GM19372 (cell line): ENCODE measurements at regions not wholly inside any gene's neighbourhood (a gene's known extent, or its start where the extent isn't known, plus 50 kb on each side); places are given as distances from the start of the nearest gene placed in this dataset.
A peak's percentile ranks its signal among the peaks of the same experiment; 100 is the strongest.
"Not testable (repeated sequence)": the region's sequence is repeated elsewhere in the genome, so short reads cannot be mapped to it uniquely, and the experiment has no call there.

Experiments used
- ATAC-seq: cut with Tn5 transposase; IDR thresholded peaks from one replicate; pipeline ENCODE4 v1.9.1; 2021; ENCODE audit warnings: mild to moderate bottlenecking, low read depth, moderate library complexity; ENCODE audit not compliant: unreplicated experiment

DNA sequence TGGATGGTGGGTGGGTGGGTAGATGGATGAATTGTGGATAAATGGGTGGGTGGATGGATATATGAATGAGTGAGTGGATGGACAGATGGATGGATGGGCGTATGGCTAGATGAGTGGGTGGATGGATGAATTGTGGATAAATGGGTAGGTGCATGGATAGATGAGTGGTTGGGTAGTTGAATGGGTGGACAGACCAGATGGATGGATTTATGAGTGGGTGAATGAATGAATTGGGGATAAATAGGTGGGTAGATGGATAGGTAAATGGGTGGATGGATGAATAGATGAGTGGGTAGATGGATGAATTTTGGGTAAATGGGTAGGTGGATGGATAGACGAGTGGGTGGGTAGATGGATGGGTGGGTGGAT lies 108.7 kb downstream of the NPIPB11 start:
- not testable (repeated sequence) for ATAC-seq

DNA sequence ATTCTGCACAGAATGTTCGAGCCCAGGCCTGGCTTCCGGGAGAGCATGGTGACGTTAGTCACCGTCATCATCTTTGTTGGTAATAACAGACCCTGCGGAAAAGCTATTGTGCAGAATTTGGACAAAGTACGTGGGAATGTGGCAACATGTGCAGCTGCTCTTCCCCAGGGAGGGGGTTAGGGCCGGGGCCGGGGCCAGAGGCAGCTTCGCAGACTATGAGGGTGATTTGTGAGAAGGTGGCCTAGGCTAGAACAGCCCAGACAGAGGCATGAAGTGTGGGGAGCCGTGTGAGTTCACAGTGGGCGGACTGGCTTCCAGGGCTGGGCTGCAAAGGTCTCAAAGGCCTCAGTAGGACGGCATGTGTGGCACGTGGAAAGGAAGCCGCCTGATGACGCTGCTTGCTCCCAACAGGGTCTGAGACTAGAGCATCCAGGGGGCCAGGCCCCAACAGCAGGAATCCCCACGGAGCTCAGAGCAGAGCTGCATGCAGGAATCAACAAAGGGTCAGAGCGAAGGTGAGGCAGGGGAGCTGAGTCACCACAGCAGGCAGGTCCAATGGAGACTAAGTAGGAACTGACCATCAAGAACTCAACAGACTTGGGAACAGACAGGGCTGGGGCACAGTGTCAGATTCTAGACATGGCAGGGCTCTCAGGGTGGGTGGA lies 109.2 kb downstream of the NPIPB11 start:
- not testable (repeated sequence) for ATAC-seq

GRCh38 chr16:29296176-29296575 lies 110.3 kb downstream of the NPIPB11 start:
- ATAC-seq, result not testable (repeated sequence)

- not testable (repeated sequence) for ATAC-seq
These were observed 111.3 kb downstream of the NPIPB11 start for GRCh38 chr16:29294951-29295795.

DNA sequence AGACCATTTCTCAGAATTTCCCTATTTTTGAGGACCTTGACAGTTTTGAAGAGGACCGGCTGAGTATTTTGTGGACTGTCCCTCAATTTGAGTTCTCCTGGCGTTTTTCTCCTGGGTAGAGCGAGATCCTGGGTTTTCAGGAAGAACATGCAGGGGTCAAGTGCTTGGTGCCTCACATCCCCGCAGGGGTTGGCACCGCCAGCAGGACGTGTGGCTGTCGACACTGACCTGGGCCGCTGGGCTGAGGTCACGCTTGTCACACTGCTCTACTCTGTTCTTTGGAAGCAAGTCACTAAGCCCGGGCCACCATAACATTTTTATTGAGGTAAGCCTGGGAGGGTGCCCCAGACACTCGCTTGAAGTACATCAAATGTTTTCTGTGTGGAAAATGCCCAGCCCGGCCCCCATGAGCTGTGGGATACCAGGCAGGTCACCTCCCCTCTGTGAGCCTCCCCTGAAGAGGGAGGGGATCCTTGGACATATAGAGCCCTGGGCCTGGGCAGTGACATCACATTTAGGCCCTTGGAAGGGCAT lies 112.0 kb downstream of the NPIPB11 start:
- ATAC-seq, result not testable (repeated sequence)

GRCh38 chr16:29293545-29293944 lies 113.0 kb downstream of the NPIPB11 start:
- not testable (repeated sequence) for ATAC-seq

DNA sequence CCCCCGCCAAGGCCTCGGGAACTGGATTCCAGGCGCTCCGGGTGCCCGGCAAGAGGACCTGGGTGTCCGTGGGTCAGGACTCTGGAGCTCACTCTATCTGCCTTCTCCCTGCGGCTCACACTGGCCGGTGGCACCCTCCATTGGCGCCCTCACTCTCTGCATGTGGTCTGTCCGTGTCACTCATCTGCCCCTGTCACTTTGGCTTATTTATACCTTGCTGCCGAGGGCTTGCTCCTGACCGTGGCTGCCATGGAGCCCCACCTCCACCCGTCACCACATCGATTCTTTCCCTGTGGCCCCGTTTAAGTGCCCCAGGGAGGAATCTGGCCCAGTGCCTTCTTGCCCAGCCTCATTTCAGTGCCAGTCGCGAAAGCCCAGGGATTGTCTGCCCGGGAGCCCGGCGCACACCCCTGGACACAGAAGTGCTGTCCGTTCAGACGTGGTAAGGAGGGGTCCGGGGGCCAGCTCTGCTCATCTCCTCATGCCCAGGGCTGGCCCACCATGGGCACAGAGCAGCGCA lies 113.5 kb downstream of the NPIPB11 start:
- ATAC-seq, result not testable (repeated sequence)

DNA sequence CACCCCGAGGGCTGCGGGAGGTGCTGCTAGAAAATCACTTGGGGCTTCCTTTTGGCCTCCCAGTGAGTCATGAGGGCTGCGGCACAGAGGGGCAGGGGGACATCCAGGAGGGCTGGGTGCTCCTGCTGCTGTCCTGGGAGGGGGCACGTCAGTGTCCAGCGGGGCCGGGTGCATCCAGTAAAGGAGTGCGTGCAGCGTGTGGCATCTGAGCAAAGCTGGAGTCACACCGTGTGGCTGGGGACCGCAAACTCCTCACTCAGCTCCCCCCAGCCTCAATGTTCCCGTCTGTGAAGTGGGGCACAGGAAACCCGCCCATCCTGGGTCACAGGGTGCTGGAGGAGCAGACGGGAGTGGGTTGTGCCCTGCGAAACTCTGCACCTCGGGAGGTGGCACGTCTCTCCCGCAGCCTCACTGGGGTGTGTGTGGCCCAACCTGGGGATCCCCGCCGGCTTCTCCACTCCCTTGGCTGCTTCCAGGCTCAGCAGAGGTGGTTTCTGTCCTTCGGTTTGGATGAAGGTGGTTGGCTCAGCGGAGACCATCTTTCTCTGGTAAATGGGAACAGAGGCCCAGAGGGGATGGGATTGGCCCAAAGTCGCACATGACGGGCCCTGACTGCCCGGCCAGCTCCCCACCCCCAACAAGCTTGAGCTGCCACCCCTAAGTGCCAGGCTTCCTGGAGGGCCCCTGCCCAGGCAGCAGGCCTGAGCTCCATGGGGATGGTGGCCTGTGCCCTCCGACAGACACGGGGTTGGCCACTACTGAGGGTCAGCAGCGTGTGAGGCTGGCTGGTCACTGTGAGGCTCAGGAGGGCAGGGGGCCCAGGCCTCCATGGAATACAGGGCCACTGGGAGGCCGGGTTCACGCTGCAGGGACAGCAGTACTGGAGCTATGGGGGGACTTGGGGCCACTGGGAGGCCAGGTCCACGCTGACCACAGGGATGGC lies 114.9 kb downstream of the NPIPB11 start:
- not testable (repeated sequence) for ATAC-seq

DNA sequence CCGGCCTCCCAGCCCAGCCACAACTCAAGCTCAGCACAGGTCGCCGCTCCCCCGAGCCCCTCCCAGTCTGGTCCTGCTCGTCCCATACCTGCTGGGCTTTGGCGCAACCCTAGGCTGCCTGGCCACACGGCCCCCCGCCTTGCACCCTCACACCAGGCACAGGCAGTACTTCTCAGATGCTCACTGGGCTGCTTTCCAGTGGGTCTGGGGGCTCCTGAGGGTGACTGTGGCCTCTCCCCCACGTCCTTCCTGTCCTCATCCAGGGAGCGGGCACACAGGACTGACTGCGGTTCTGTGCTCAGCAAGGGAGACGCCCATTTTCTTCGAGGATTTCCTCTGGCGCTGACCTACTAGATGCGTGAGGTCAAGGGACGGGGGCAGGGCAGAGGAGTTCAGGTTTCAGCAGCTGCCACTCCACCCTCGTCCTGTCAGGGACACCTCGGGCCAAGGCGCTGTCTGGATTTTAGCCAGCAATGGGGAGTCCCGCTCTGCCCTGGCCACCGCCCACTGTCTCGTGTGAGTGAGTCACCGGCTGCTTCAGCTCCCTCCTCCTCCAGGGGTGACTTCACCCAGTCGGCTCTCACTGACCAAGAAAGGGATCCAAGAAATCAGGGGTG lies 115.8 kb downstream of the NPIPB11 start:
- ATAC-seq, result peak; percentile 67

DNA sequence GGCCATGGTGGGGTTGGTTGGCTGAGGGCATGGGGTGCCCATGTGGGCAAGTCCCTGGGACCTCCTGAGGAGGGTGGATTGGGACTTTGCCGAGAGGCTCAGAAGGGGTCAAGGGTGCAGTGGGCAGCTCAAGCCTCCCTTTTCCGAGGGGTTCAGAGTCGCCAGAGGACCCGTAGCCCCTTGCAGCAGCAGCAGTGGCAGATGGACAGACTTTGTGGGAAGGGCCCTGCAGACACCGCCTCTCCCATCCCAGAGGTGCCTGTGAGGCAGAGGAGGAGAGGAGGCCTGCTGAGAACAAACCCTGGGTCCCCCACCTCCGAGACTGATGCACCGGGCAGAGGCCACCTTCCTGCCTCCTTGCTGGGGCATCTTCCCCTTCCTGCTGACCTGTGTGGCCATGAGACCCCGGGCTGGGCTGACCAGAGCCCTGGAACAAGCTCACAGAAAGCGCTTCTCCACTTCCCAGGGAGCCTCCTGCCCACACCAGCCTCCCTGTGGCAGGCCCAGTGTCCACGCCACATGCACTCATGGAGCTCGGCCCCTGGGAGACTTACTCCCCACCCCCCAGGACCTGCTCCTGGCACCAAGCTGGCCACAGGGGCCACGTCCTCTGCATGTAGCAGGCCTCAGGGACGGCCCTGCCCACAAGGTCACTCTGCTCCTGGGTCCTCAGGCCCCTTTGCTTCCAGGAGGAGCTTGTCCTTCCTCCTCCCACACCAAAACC lies 116.8 kb downstream of the NPIPB11 start:
- ATAC-seq, result not testable (repeated sequence)

DNA sequence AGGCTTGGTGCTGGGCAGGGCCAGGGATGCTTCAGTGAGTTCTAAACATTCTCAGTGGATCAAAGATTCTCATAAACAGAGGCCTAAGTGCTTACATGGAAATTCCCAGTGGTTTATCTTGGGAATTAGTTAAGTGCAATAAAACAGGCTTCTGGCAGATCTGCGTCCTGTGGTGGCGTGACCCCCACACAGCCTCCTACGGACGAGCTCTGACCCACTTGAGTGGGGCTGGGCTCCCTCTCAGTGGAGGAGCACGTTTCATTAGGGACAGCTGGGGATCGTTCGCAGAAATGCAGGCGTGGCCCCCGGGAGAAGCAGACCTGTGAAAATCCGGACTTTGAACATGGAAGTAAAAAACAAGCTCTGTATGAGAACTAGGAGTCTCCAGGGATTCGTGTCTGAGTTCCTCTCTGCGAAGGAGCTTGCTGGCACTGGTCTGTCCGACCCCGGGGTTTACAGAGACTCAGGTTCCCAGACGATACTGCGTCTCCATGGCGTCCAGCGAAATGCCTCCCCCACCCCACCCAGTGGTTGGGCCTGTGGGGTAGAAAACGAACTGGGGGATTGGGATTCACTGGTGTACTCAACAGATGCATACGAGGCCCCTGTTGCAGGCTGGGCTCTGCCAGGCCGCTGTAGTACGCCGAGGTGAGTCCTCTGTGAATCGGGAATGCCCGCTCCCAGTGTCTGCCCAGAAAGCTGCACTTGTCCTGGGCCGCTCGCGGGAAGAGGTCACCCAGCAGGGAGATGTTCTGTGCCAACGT lies 117.6 kb downstream of the NPIPB11 start:
- ATAC-seq, result not testable (repeated sequence)

- ATAC-seq, result not testable (repeated sequence)
These were observed 118.5 kb downstream of the NPIPB11 start for GRCh38 chr16:29287871-29288535.

- not testable (repeated sequence) for ATAC-seq
These were observed 119.3 kb downstream of the NPIPB11 start for GRCh38 chr16:29287246-29287645.

DNA sequence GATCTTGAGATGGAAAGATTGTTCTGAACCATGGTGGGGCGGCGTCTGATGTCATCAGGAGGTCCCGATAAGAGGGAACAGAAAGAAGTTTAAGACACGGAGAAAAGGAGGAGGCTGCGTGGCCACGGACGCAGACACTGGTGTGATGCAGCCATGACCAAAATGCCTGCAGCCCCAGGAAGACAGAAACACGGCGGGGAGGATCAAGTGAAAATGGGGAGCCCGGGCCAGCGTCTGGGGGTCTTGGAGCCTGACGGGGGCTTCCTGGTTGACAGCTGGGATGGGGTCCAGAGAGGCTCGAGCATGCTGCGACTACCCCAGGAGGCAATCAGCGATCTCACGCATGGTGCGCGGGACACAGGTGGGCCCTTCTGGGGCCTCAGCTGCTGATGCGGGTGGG lies 119.7 kb downstream of the NPIPB11 start:
- ATAC-seq, result not testable (repeated sequence)

DNA sequence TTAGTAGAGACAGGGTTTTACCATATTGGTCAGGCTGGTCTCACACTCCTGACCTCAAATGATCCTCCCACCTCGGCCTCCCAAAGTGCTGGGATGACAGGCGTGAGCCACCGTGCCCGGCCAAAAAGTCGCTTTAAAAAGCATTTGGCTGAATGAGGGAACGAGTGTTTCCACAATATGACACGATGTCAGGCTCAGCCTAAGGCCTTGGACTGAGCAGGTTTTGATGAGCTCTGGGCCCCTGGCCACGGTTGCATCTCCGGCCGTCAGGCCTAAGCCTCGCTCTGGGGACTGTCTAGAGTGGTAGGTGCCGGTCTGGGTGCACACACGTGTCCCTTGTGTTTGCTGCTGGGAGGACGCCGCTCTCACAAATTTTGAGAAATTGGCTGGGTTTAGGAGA lies 120.3 kb downstream of the NPIPB11 start:
- ATAC-seq, result not testable (repeated sequence)

- not testable (repeated sequence) for ATAC-seq
These were observed 121.2 kb downstream of the NPIPB11 start for GRCh38 chr16:29285151-29285885.

DNA sequence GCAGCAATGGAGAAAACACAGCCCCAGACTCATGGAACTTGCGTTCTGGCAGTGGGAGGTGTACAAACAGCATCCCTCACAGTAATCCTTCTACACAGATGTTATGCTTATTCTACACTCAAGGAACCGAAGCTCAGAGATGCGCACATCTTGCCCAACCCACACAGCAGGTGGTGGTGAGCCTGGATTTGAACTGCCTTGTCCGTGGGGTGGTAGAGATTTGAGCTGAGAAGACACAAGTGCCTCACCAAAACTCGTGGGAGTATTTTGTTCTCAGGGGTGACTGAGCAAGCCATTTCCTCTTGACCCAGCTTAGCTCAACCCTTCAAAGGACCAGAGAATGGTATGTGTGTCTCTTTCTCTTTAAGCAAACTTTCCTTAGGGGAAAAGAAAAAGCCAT lies 121.8 kb downstream of the NPIPB11 start:
- ATAC-seq, result not testable (repeated sequence)
